Dendritic cell treated with granulocyte-macrophage colony-stimulating factor and Interleukin-4, amounts not matched to agents 40 ng/mL and 50 ng/mL, for 4 days (primary cell): ENCODE measurements at regions not wholly inside any gene's neighbourhood (a gene's known extent, or its start where the extent isn't known, plus 50 kb on each side); places are given as distances from the start of the nearest gene placed in this dataset.
"Not testable (repeated sequence)": the region's sequence is repeated elsewhere in the genome, so short reads cannot be mapped to it uniquely, and the experiment has no call there.

ENCODE experiments used
- H3K27ac Mint-ChIP-seq: one replicate; pipeline ENCODE4 v1.8.0; 2022; ENCODE audit warnings: mild to moderate bottlenecking, mixed read lengths
- H3K27me3 Mint-ChIP-seq: one replicate; pipeline ENCODE4 v1.8.0; 2022; ENCODE audit warnings: mild to moderate bottlenecking, mixed read lengths
- H3K36me3 Mint-ChIP-seq: one replicate; pipeline ENCODE4 v1.8.0; 2022; ENCODE audit warnings: low read depth, mixed read lengths
- H3K4me1 Mint-ChIP-seq: one replicate; pipeline ENCODE4 v1.8.0; 2022; ENCODE audit warnings: low read depth, mixed read lengths
- H3K4me3 Mint-ChIP-seq: one replicate; pipeline ENCODE4 v1.8.0; 2022; ENCODE audit warnings: mild to moderate bottlenecking, moderate library complexity, mixed read lengths
- H3K9me3 Mint-ChIP-seq: one replicate; pipeline ENCODE4 v1.8.0; 2022; ENCODE audit warnings: mixed read lengths
- intact Hi-C: fragments of 100-400 bp; cut with micrococcal nuclease; formaldehyde crosslinking; loops from one replicate; pipeline ENCODE4 v1.15.0; 2022

- H3K4me3 Mint-ChIP-seq, H3K9me3 Mint-ChIP-seq, intact Hi-C loops, H3K27ac Mint-ChIP-seq, H3K36me3 Mint-ChIP-seq, H3K27me3 Mint-ChIP-seq: not testable (repeated sequence)
- H3K4me1 Mint-ChIP-seq = peaks cover 38% of the 10 kb centered on the region
These were observed 153.4 kb upstream of the SPRY1 start for GRCh38 chr4:123243220-123243619.

- H3K9me3 Mint-ChIP-seq = no peaks in the 10 kb centered on the region
- H3K4me1 Mint-ChIP-seq = peaks cover 35% of the 10 kb centered on the region
These were observed 152.5 kb upstream of the SPRY1 start for GRCh38 chr4:123244137-123244536.

GRCh38 chr4:123246085-123246484 lies 150.5 kb upstream of the SPRY1 start:
- H3K4me1 Mint-ChIP-seq = peaks cover 20% of the 10 kb centered on the region
- no peak overlapping the region for H3K27ac Mint-ChIP-seq
- no peaks in the 10 kb centered on the region for H3K27me3 Mint-ChIP-seq
- no peaks in the 10 kb centered on the region for H3K36me3 Mint-ChIP-seq
- H3K4me3 Mint-ChIP-seq = no peak overlapping the region
- no peaks in the 10 kb centered on the region for H3K9me3 Mint-ChIP-seq
- intact Hi-C loops = no loop called here

More at GRCh38 chr4:123244137-123244536, 152.5 kb upstream of the SPRY1 start:
- Mint-ChIP-seq H3K27me3 (no peaks in the 10 kb centered on the region), H3K27ac (no peak overlapping the region), H3K36me3 (no peaks in the 10 kb centered on the region), H3K4me3 (no peak overlapping the region)
- intact Hi-C loops = no loop called here

DNA sequence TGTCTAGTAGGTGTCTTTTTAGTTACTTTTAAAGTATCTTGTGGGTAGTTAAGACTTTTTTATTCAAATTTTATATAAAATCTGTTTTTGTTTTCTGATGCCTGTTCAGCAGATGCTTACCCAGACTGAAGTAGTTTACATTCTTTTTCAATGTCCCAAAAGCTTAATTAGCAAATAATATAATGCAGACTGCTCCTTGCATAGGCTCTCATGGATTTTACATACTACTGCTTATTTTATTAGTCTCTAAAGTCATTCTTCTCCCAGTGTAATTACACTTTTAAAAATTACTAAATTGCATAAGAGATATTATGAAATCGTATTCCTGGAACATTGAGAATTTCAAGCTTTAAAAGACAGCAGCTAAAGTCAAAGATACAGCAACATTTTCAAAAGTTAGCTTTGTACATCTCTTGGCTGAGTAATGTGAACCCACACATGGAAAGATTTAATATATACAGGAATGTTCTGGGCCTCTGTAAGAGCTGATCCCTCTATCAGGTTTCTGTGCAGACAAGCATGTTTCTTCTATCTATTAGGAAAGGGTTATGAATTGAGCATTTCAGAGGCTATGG lies 148.4 kb upstream of the SPRY1 start:
- Mint-ChIP-seq H3K27ac (no peak overlapping the region), H3K4me1 (peaks cover 17% of the 10 kb centered on the region), H3K36me3 (no peaks in the 10 kb centered on the region), H3K9me3 (no peaks in the 10 kb centered on the region), H3K27me3 (no peaks in the 10 kb centered on the region), H3K4me3 (no peak overlapping the region)
- intact Hi-C loops = no loop called here

DNA sequence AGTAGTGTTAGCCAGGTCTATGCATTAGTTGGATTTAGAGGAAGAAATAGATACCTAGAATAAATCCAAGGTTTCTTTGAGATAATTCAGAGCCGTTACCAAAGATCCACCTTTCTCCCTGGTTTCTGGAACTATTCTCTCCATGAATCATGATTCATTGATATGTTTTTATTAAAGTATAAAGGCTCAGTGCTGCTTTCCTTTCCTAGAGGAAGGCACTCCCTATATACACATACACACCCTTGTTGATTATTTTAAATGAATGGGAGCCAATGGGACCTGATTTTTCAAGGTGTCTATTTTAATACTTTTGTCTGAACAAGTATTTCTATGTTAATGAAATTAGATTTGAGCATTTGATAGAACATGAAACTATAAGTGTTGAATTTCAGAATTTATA lies 146.8 kb upstream of the SPRY1 start:
- no peaks in the 10 kb centered on the region for H3K9me3 Mint-ChIP-seq
- no peak overlapping the region for H3K27ac Mint-ChIP-seq
- H3K36me3 Mint-ChIP-seq = no peaks in the 10 kb centered on the region
- no peak overlapping the region for H3K4me3 Mint-ChIP-seq
- H3K27me3 Mint-ChIP-seq = no peaks in the 10 kb centered on the region
- H3K4me1 Mint-ChIP-seq = peaks cover 10% of the 10 kb centered on the region
- intact Hi-C loops = no loop called here

DNA sequence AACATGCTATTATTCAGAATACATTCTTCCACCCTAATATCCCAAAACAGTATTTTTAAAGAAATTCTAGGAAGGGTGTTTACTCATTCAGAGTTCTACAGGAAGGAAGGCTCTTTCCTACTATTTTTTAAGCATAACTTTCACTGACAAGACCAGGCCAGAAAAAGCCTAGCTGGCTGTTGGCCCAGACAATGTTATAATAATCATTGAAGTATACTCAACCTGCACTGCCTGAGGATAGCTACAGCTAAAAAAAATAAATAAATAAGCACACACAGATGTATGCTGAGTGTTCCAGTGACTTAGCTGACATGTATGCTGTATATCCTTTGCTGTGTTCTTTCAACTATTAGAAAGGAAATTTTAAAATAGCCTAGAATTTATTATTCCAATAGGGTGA lies 145.8 kb upstream of the SPRY1 start:
- H3K4me3 Mint-ChIP-seq = no peak overlapping the region
- H3K4me1 Mint-ChIP-seq = peaks cover 10% of the 10 kb centered on the region
- intact Hi-C loops = no loop called here
- H3K27me3 Mint-ChIP-seq = no peaks in the 10 kb centered on the region
- H3K36me3 Mint-ChIP-seq = no peaks in the 10 kb centered on the region
- H3K27ac Mint-ChIP-seq = no peak overlapping the region
- no peaks in the 10 kb centered on the region for H3K9me3 Mint-ChIP-seq

DNA sequence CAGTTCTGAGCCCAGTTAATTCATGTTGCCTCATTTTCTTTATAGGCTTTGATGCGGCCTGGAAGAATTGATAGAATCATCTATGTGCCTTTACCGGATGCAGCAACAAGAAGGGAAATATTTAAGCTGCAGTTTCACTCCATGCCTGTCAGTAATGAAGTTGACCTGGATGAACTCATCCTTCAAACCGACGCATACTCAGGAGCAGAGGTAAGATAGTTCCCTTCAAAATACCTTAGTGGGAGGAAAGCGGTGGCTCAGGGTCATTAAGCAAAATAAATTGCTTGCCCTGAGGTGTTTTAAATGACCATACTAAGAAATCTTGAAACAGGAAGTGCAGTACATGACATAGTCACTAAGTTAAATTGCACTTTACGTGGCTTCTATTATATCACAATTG lies 140.6 kb upstream of the SPRY1 start:
- Mint-ChIP-seq H3K27me3 (no peaks in the 10 kb centered on the region), H3K27ac (no peak overlapping the region), H3K4me3 (no peak overlapping the region), H3K36me3 (no peaks in the 10 kb centered on the region), H3K9me3 (no peaks in the 10 kb centered on the region), H3K4me1 (peaks cover 8% of the 10 kb centered on the region)
- intact Hi-C loops = no loop called here

- H3K9me3 Mint-ChIP-seq = no peaks in the 10 kb centered on the region
- no peaks in the 10 kb centered on the region for H3K36me3 Mint-ChIP-seq
- peaks cover 8% of the 10 kb centered on the region for H3K4me1 Mint-ChIP-seq
- H3K27ac Mint-ChIP-seq = no peak overlapping the region
- H3K27me3 Mint-ChIP-seq = no peaks in the 10 kb centered on the region
- no peak overlapping the region for H3K4me3 Mint-ChIP-seq
- intact Hi-C loops = no loop called here
These were observed 139.7 kb upstream of the SPRY1 start for GRCh38 chr4:123256901-123257300.

- H3K27me3 Mint-ChIP-seq = no peaks in the 10 kb centered on the region
These were observed 139.0 kb upstream of the SPRY1 start for GRCh38 chr4:123257591-123257990.

DNA sequence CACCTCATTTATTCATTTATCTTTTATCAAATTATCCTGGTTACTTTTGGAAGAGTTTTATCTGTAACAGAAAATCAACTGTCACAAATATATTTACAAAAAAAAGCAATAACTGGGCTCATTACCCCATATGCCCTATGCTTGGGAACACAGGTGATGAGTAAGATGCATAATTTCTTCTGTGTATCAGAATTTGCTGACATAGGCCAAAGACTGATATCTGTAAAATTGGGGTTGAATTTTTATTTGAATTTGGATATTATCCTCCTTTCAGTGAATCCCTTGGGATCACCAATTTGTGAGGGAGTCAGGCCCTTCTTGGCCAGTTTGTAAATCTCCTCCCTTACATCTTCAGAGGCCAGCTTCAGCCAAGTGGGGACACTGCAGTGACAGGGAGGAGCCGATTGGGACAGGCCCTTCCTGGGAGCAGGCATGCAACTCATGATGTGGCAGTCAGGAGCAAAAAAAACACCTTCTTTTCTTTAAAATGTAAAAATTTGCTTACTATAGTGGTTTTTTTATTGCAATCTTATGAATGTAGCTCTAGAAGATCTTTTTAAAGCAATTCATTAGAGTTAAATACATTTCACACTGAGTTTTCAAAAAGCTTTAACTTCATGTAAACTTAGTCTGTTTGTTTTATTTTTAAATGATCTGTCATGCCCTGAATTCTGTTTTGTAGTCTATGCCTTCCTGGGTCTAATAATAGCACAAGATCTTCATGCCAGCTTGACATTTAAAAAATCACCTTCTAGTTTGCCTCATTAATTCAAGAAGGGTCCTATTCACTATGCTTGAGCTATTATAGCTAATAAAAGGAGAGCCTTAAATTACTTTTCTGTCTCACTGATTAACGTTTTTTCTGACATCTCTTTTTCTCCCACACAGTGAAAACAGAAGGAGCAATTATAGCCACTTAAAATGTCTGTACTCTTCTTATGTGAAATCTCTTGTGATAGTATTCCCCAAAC lies 136.6 kb upstream of the SPRY1 start:
- intact Hi-C loops = no loop called here
- no peaks in the 10 kb centered on the region for H3K27me3 Mint-ChIP-seq
- H3K36me3 Mint-ChIP-seq = no peaks in the 10 kb centered on the region
- peaks cover 8% of the 10 kb centered on the region for H3K4me1 Mint-ChIP-seq
- H3K4me3 Mint-ChIP-seq = no peak overlapping the region
- H3K9me3 Mint-ChIP-seq = no peaks in the 10 kb centered on the region
- H3K27ac Mint-ChIP-seq = no peak overlapping the region

More at GRCh38 chr4:123257591-123257990, 139.0 kb upstream of the SPRY1 start:
- no peak overlapping the region for H3K27ac Mint-ChIP-seq
- no peak overlapping the region for H3K4me3 Mint-ChIP-seq
- no peaks in the 10 kb centered on the region for H3K9me3 Mint-ChIP-seq
- intact Hi-C loops = no loop called here
- H3K4me1 Mint-ChIP-seq = peaks cover 8% of the 10 kb centered on the region
- no peaks in the 10 kb centered on the region for H3K36me3 Mint-ChIP-seq

- Mint-ChIP-seq H3K9me3 (no peaks in the 10 kb centered on the region), H3K4me3 (no peak overlapping the region), H3K4me1 (peaks cover 8% of the 10 kb centered on the region), H3K36me3 (no peaks in the 10 kb centered on the region), H3K27ac (no peak overlapping the region), H3K27me3 (no peaks in the 10 kb centered on the region)
- intact Hi-C loops = no loop called here
These were observed 135.9 kb upstream of the SPRY1 start for GRCh38 chr4:123260653-123261052.

DNA sequence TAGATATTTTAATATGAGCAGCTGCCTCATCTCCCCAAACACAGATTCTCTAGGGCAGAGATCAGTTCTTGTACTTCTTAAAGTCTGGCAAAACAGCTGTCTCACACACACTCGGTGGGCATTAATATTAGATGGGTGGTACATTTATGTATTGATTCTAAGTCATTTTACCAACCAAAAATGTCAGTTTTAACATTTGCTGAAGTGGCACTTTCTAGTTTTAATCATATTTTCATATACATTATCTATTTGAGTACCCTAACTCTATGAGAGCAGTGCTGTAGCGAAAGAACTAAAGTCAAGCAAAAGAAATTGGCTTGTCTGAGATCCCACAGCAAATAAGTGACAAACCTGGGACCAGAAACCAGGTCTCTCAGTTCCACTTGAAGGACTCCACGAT lies 134.5 kb upstream of the SPRY1 start:
- intact Hi-C loops = no loop called here
- Mint-ChIP-seq H3K27me3 (no peaks in the 10 kb centered on the region), H3K4me1 (peaks cover 8% of the 10 kb centered on the region)

GRCh38 chr4:123265443-123265842 lies 131.2 kb upstream of the SPRY1 start:
- intact Hi-C loops = no loop called here
- Mint-ChIP-seq H3K4me1 (no peaks in the 10 kb centered on the region), H3K27me3 (no peaks in the 10 kb centered on the region)

More for the DNA sequence above, 134.5 kb upstream of the SPRY1 start:
- Mint-ChIP-seq H3K27ac (no peak overlapping the region), H3K36me3 (no peaks in the 10 kb centered on the region), H3K9me3 (no peaks in the 10 kb centered on the region), H3K4me3 (no peak overlapping the region)

DNA sequence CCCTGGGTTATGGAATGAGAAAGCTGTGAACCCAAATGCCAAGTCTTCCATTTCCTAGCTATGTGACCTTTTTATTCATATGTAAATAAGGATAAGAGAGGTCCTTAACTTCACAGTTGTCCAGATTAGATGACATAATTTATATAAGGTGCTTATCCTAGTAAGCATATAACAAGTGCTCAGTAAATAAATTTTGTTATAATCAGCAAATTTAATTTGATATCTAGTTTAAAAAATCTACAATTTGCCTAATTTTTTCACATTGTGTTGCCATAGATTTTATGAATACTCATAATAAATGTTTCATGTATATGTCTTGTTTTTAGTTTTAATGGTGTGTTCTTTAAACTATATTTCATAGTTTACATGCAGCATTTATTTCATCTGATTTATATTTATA lies 130.4 kb upstream of the SPRY1 start:
- Mint-ChIP-seq H3K27ac (no peak overlapping the region), H3K36me3 (no peaks in the 10 kb centered on the region), H3K4me1 (no peaks in the 10 kb centered on the region), H3K9me3 (no peaks in the 10 kb centered on the region), H3K27me3 (no peaks in the 10 kb centered on the region), H3K4me3 (no peak overlapping the region)
- intact Hi-C loops = no loop called here

More at GRCh38 chr4:123265443-123265842, 131.2 kb upstream of the SPRY1 start:
- Mint-ChIP-seq H3K36me3 (no peaks in the 10 kb centered on the region), H3K9me3 (no peaks in the 10 kb centered on the region), H3K4me3 (no peak overlapping the region), H3K27ac (no peak overlapping the region)
